Calu3 (cell line): ENCODE measurements at regions not wholly inside any gene's neighbourhood (a gene's known extent, or its start where the extent isn't known, plus 50 kb on each side); places are given as distances from the start of the nearest gene placed in this dataset.

Source experiments
- BruUV-seq: library from RNA; stranded (reverse); fragments of 400-500 nt; replicated peaks from 2 replicates; lab custom pipeline; 2021; lab: Mats Ljungman, UMichigan
- CTCF ChIA-PET: fragments of 300-600 bp; sonication (Branson Sonifier 250); formaldehyde crosslinking; loops from one replicate; lab custom pipeline; 2022; ENCODE audit warnings: antibody characterized with exemption; lab: Charles Lee
- DNase-seq: peaks from one replicate; pipeline ENCODE4 v3.0.0; 2022
- H3K27ac Mint-ChIP-seq: one replicate; pipeline ENCODE4 v1.8.0; 2022; ENCODE audit warnings: mixed read lengths; ENCODE audit not compliant: unreplicated experiment
- H3K27me3 Mint-ChIP-seq: one replicate; pipeline ENCODE4 v1.8.0; 2022; ENCODE audit warnings: mixed read lengths; ENCODE audit not compliant: unreplicated experiment
- H3K36me3 Mint-ChIP-seq: one replicate; pipeline ENCODE4 v1.8.0; 2022; ENCODE audit warnings: mild to moderate bottlenecking, moderate library complexity, mixed read lengths; ENCODE audit not compliant: insufficient read depth, unreplicated experiment
- H3K4me1 Mint-ChIP-seq: one replicate; pipeline ENCODE4 v1.8.0; 2022; ENCODE audit warnings: mild to moderate bottlenecking, low read depth, mixed read lengths; ENCODE audit not compliant: unreplicated experiment
- H3K4me3 Mint-ChIP-seq: one replicate; pipeline ENCODE4 v1.8.0; 2022; ENCODE audit warnings: mild to moderate bottlenecking, low read depth, moderate library complexity, mixed read lengths; ENCODE audit not compliant: unreplicated experiment
- H3K9me3 Mint-ChIP-seq: one replicate; pipeline ENCODE4 v1.8.0; 2022; ENCODE audit warnings: low read depth, mixed read lengths; ENCODE audit not compliant: unreplicated experiment
- intact Hi-C: fragments of 100-400 bp; cut with micrococcal nuclease; formaldehyde crosslinking; loops from one replicate; pipeline ENCODE4 v1.10.0; 2022; ENCODE audit not compliant: unreplicated experiment
- TF ChIP-seq, protein P1 (sequence below): fragments of 200-600 bp; IDR thresholded peaks from one replicate; pipeline ENCODE4 v1.8.0; 2022; ENCODE audit warnings: antibody characterized with exemption; ENCODE audit not compliant: unreplicated experiment

DNA sequence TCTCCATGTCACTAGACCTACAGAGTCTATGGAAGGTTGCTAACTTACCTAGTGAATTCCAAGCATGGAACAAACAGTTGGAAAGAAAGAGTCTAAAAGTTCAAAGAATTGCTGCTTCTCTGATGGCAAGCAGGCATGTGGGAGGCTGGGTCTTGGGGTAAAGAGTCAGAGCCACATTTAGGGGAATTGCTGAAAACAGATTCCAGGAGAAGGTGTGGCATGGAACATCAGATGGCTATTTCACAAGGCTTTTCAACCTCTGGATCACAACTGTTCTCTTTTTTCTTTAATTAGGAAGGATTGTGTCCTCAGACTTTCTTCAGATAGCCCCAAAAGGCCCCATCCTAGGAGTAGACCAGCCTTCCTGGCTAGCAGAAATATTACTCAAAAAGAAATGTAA is 601.5 kb downstream of the MAFB start:
- Mint-ChIP-seq H3K4me1 (no peaks in the 10 kb centered on the region), H3K36me3 (no peaks in the 10 kb centered on the region), H3K27ac (no peak overlapping the region), H3K27me3 (no peaks in the 10 kb centered on the region), H3K4me3 (no peak overlapping the region), H3K9me3 (peaks cover 26% of the 10 kb centered on the region)
- no peak for DNase-seq
- CTCF ChIA-PET: no interaction called here
- TF ChIP-seq, protein P1, sequence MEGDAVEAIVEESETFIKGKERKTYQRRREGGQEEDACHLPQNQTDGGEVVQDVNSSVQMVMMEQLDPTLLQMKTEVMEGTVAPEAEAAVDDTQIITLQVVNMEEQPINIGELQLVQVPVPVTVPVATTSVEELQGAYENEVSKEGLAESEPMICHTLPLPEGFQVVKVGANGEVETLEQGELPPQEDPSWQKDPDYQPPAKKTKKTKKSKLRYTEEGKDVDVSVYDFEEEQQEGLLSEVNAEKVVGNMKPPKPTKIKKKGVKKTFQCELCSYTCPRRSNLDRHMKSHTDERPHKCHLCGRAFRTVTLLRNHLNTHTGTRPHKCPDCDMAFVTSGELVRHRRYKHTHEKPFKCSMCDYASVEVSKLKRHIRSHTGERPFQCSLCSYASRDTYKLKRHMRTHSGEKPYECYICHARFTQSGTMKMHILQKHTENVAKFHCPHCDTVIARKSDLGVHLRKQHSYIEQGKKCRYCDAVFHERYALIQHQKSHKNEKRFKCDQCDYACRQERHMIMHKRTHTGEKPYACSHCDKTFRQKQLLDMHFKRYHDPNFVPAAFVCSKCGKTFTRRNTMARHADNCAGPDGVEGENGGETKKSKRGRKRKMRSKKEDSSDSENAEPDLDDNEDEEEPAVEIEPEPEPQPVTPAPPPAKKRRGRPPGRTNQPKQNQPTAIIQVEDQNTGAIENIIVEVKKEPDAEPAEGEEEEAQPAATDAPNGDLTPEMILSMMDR: no peak
- intact Hi-C loops: no loop called here
- no TSS peak for BruUV-seq

- no peak overlapping the region for H3K27ac Mint-ChIP-seq
- H3K27me3 Mint-ChIP-seq: no peaks in the 10 kb centered on the region
- H3K36me3 Mint-ChIP-seq: no peaks in the 10 kb centered on the region
- peaks cover 19% of the 10 kb centered on the region for H3K9me3 Mint-ChIP-seq
- H3K4me1 Mint-ChIP-seq: no peaks in the 10 kb centered on the region
- intact Hi-C loops: no loop called here
- no peak for DNase-seq
- CTCF ChIA-PET: interaction anchor here (0.6 kb wide), 1 partner anchor 268 kb away, joined by 3 read pairs; no protein-coding TSS in a partner anchor
- H3K4me3 Mint-ChIP-seq: no peak overlapping the region
- BruUV-seq: no TSS peak
- TF ChIP-seq, protein P1: no peak
Observed at GRCh38 chr20:40085513-40085912, 603.5 kb downstream of the MAFB start.

GRCh38 chr20:40082436-40082835 is 606.6 kb downstream of the MAFB start:
- Mint-ChIP-seq H3K4me3 (no peak overlapping the region), H3K27ac (no peak overlapping the region), H3K4me1 (no peaks in the 10 kb centered on the region), H3K36me3 (no peaks in the 10 kb centered on the region), H3K9me3 (peaks cover 14% of the 10 kb centered on the region), H3K27me3 (no peaks in the 10 kb centered on the region)
- intact Hi-C loops: no loop called here
- no TSS peak for BruUV-seq
- TF ChIP-seq, protein P1: no peak
- DNase-seq: no peak
- CTCF ChIA-PET: no interaction called here

- CTCF ChIA-PET: no interaction called here
- H3K4me1 Mint-ChIP-seq: no peaks in the 10 kb centered on the region
- no peak overlapping the region for H3K27ac Mint-ChIP-seq
- no peaks in the 10 kb centered on the region for H3K27me3 Mint-ChIP-seq
- no peak for DNase-seq
- BruUV-seq: no TSS peak
- intact Hi-C loops: no loop called here
- H3K9me3 Mint-ChIP-seq: peaks cover 14% of the 10 kb centered on the region
- H3K4me3 Mint-ChIP-seq: no peak overlapping the region
- TF ChIP-seq, protein P1: no peak
- no peaks in the 10 kb centered on the region for H3K36me3 Mint-ChIP-seq
Observed at GRCh38 chr20:40081653-40082052, 607.4 kb downstream of the MAFB start.
